ENCODE measurements at regions not wholly inside any gene's neighbourhood (a gene's known extent, or its start where the extent isn't known, plus 50 kb on each side); places are given as distances from the start of the nearest gene placed in this dataset.

DNA sequence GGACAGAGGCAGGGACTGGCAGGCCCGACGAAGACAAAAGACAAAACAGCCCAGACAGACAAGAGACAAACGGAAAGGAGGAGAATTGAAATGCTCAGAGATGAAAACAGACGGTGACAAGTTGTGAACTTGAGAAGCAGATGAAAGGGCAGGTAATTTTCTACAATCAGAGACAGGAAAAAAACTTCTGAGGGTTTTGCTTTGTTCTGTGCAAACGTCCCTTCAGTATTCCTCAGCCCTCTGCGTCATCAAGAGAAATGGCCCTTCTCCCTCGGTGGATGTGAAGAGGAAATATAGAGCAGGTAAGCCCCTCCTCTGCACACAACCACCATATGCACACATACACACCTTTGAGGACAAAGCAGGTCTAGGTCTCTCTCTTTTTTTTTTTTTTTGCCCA is 206.6 kb downstream of the UACA start:
- H3K27ac ChIP-seq (ENCODE audit: low read depth, low read length), result no peak overlapping the region
- H2BK12ac ChIP-seq (ENCODE audit: low read depth, low read length), result no peak overlapping the region
- H3K4me1 ChIP-seq (replicated peaks in 1 of 4; ENCODE audit: control insufficient read depth in 3 of 4, insufficient read depth in 4 of 4, low read length in 3 of 4), result peaks cover 0 to 4% (median 0%) of the 10 kb centered on the region in 4 experiments; a peak in 3 of 7 replicates
- no peaks in the 10 kb centered on the region for H3K79me2 ChIP-seq (ENCODE audit: control insufficient read depth in 1 of 2, insufficient read depth in 2 of 2, low read length in 2 of 2)
- H2BK15ac ChIP-seq (ENCODE audit: low read length), result no peak overlapping the region
- no peak overlapping the region for H3K23ac ChIP-seq (ENCODE audit: insufficient read length)
- H3K79me1 ChIP-seq (ENCODE audit: low read depth, low read length), result 0 out of 2 replicates have a peak, but pooled peaks cover 3% of the 10 kb centered on the region
- H3K4me2 ChIP-seq (ENCODE audit: insufficient read depth in 1 of 2, low read depth in 2 of 2, low read length in 2 of 2), result no peak overlapping the region
- CTCF ChIA-PET (ENCODE audit: partially characterized antibody), result interaction anchor here (0.8 to 0.9 kb wide), 2 partner anchors 10 to 12 kb away, joined by 3 to 5 read pairs; no protein-coding TSS in a partner anchor
- no peak overlapping the region for H2AK5ac ChIP-seq (ENCODE audit: low read depth, low read length)
- H3K4me3 ChIP-seq (ENCODE audit: extremely low read depth in 1 of 4, insufficient read depth in 2 of 4, low read depth in 3 of 4, low read length in 4 of 4), result no peak overlapping the region
- no peak for TF ChIP-seq RXRA (IDR thresholded peaks at IDR 0.05; ENCODE audit: insufficient read depth, low read depth, low read length)
- TF ChIP-seq ZNF274 (IDR thresholded peaks at IDR 0.05; ENCODE audit: borderline replicate concordance, extremely low read depth, low read length), result no peak
- TF ChIP-seq HDAC6 (IDR thresholded peaks at IDR 0.05; ENCODE audit: low read depth, low read length), result no peak
- no peak for TF ChIP-seq RFX5 (IDR thresholded peaks at IDR 0.05; ENCODE audit: borderline replicate concordance, low read depth, low read length)
- no peak for TF ChIP-seq CHD2 (IDR thresholded peaks at IDR 0.05; ENCODE audit: low read length)
- no peak overlapping the region for H3K4ac ChIP-seq (replicated peaks; ENCODE audit: insufficient read length, low read depth, low read length)
- no peak overlapping the region for H3K9ac ChIP-seq (replicated peaks in 1 of 4; ENCODE audit: extremely low read depth in 1 of 4, low read depth in 3 of 4, low read length in 3 of 4)
- POLR2A ChIA-PET (ENCODE audit: partially characterized antibody), result no interaction called here
- H4K91ac ChIP-seq (replicated peaks; ENCODE audit: insufficient read length, low read length), result no peak overlapping the region
- no peak overlapping the region for H3K56ac ChIP-seq (replicated peaks; ENCODE audit: insufficient read length, low read depth, low read length)
- peaks cover 7% of the 10 kb centered on the region; the same call in 1 of the 2 replicates for H3K23me2 ChIP-seq (ENCODE audit: low read depth, low read length)
- no peak overlapping the region for H3K14ac ChIP-seq (ENCODE audit: insufficient read length)
- H3K36me3 ChIP-seq (ENCODE audit: control insufficient read depth in 2 of 4, insufficient read depth in 4 of 4, low read length in 3 of 4), result no peaks in the 10 kb centered on the region
- DNase-seq (ENCODE audit: low read depth in 1 of 2, low spot score in 2 of 2) (no peak), FAIRE-seq (no peak)
- H4K8ac ChIP-seq (ENCODE audit: extremely low read depth, insufficient read depth, low read length), result no peak overlapping the region
- H2BK120ac ChIP-seq (replicated peaks; ENCODE audit: low read depth, low read length), result no peak overlapping the region
- no peak overlapping the region for H2BK20ac ChIP-seq (ENCODE audit: low read length)
- H2BK5ac ChIP-seq (ENCODE audit: low read depth, low read length), result no peak overlapping the region
- peaks cover 0 to 7% of the 10 kb centered on the region in 2 experiments for H4K20me1 ChIP-seq (replicated peaks in 1 of 2; ENCODE audit: control insufficient read depth in 1 of 2, insufficient read depth in 2 of 2, low read length in 2 of 2)
- 74% methylated on average over 4 of the region's 7 CpGs; no CpG with 5 or more reads in 1 of the 2 experiments for WGBS, 2 experiments (ENCODE audit: extremely low coverage in 1 of 2, insufficient coverage in 1 of 2, insufficient read length in 1 of 2, insufficient replicate concordance in 2 of 2, low coverage in 1 of 2, low lambda C conversion rate in 2 of 2, missing lambda C conversion rate in 1 of 2)
- no peak overlapping the region for H4K5ac ChIP-seq (ENCODE audit: insufficient read length, low read depth, low read length)
- H2AFZ ChIP-seq (ENCODE audit: low read length), result no peak overlapping the region
- no peaks in the 10 kb centered on the region for H3K9me3 ChIP-seq (ENCODE audit: insufficient read depth in 2 of 2, low read depth in 1 of 2, low read length in 1 of 2)
- no peak overlapping the region for H3K18ac ChIP-seq (ENCODE audit: extremely low read depth, low read length)
- H3K27me3 ChIP-seq (replicated peaks in 1 of 4; ENCODE audit: control insufficient read depth in 3 of 4, extremely low read depth in 1 of 4, insufficient read depth in 3 of 4, low read length in 3 of 4), result no peaks in the 10 kb centered on the region; a peak in 1 of 7 replicates

Measured in H1 (cell line).